Activated B cell treated with CpG ODN at 0.5 μM for 24 hours (primary cell): ENCODE measurements at regions not wholly inside any gene's neighbourhood (a gene's known extent, or its start where the extent isn't known, plus 50 kb on each side); places are given as distances from the start of the nearest gene placed in this dataset.

Experiments
- ATAC-seq: fragments of 200-7000 bp; cut with Tn5 transposase; one replicate; pipeline ENCODE4 v1.10.0; 2021; ENCODE audit warnings: low read depth, mild to moderate bottlenecking, moderate library complexity
- CTCF ChIA-PET: fragments of 350-600 bp; sonication (Branson Sonifier 250); formaldehyde crosslinking; loops from one replicate; lab custom pipeline; 2021; ENCODE audit warnings: antibody characterized with exemption; lab: Charles Lee
- POLR2A ChIA-PET: fragments of 350-600 bp; sonication (Branson Sonifier 250); formaldehyde crosslinking; loops from one replicate; lab custom pipeline; 2021; ENCODE audit warnings: antibody characterized with exemption; lab: Charles Lee
- DNase-seq: peaks from one replicate; pipeline ENCODE4 v3.0.0; 2022
- H3K27ac Mint-ChIP-seq: one replicate; pipeline ENCODE4 v1.8.0; 2020; ENCODE audit warnings: mixed read lengths
- H3K27me3 Mint-ChIP-seq: one replicate; pipeline ENCODE4 v1.8.0; 2021; ENCODE audit warnings: mixed read lengths
- H3K36me3 Mint-ChIP-seq: one replicate; pipeline ENCODE4 v1.8.0; 2021; ENCODE audit warnings: low read depth, mixed read lengths
- H3K4me1 Mint-ChIP-seq: one replicate; pipeline ENCODE4 v1.8.0; 2021; ENCODE audit warnings: mixed read lengths
- H3K4me3 Mint-ChIP-seq: one replicate; pipeline ENCODE4 v1.8.0; 2020; ENCODE audit warnings: mild to moderate bottlenecking, mixed read lengths
- H3K9me3 Mint-ChIP-seq: one replicate; pipeline ENCODE4 v1.8.0; 2020; ENCODE audit warnings: mixed read lengths
- CTCF ChIP-seq: fragments of 200-600 bp; IDR thresholded peaks from one replicate; pipeline ENCODE4 v1.8.0; 2022; ENCODE audit warnings: antibody characterized with exemption, mild to moderate bottlenecking
- intact Hi-C: fragments of 100-400 bp; cut with micrococcal nuclease; formaldehyde crosslinking; loops from one replicate; pipeline ENCODE4 v1.15.1; 2024

DNA sequence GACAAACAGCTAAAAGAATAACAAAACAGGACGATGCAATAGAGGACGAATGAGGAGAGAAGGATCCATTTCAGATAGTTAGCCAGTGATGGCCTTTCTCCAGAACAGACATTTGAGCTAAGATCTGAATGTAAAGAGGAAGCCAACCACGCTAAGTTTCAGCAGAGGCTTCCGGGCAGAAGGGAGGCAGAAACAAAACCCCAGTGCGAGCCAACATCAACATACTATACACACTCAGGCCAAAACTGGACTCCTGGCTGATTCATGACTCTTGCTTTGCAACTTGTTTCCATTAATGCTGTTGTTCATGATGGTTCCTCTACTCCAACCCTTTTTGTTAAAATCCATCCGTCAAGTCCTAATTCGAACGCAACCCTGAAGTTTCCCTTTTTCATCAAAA lies 730.3 kb downstream of the TRIML1 start:
- Mint-ChIP-seq H3K4me1 (no peaks in the 10 kb centered on the region), H3K27me3 (no peaks in the 10 kb centered on the region), H3K27ac (no peak overlapping the region), H3K36me3 (no peaks in the 10 kb centered on the region), H3K9me3 (peaks cover 9% of the 10 kb centered on the region), H3K4me3 (no peak overlapping the region)
- no peak for TF ChIP-seq CTCF
- intact Hi-C loops: no loop called here
- ATAC-seq: no peak
- DNase-seq: no peak
- ChIA-PET POLR2A (no interaction called here), CTCF (no interaction called here)

- no peak for ATAC-seq
- no peak for DNase-seq
- intact Hi-C loops: no loop called here
Measured at GRCh38 chr4:188872809-188873208, 733.6 kb downstream of the TRIML1 start.

GRCh38 chr4:188876881-188877280 lies 737.6 kb downstream of the TRIML1 start:
- H3K27ac Mint-ChIP-seq: no peak overlapping the region
- H3K27me3 Mint-ChIP-seq: no peaks in the 10 kb centered on the region
- DNase-seq (no peak), ATAC-seq (no peak)
- intact Hi-C loops: no loop called here
- H3K4me3 Mint-ChIP-seq: no peak overlapping the region
- H3K9me3 Mint-ChIP-seq: peaks cover 11% of the 10 kb centered on the region
- H3K4me1 Mint-ChIP-seq: no peaks in the 10 kb centered on the region
- POLR2A ChIA-PET: no interaction called here
- CTCF ChIA-PET: no interaction called here
- H3K36me3 Mint-ChIP-seq: no peaks in the 10 kb centered on the region
- no peak for TF ChIP-seq CTCF

More at GRCh38 chr4:188872809-188873208, 733.6 kb downstream of the TRIML1 start:
- no peaks in the 10 kb centered on the region for H3K36me3 Mint-ChIP-seq
- POLR2A ChIA-PET: no interaction called here
- H3K4me1 Mint-ChIP-seq: no peaks in the 10 kb centered on the region
- CTCF ChIA-PET: no interaction called here
- no peaks in the 10 kb centered on the region for H3K27me3 Mint-ChIP-seq
- H3K27ac Mint-ChIP-seq: no peak overlapping the region
- no peak for TF ChIP-seq CTCF
- H3K4me3 Mint-ChIP-seq: no peak overlapping the region
- H3K9me3 Mint-ChIP-seq: peaks cover 12% of the 10 kb centered on the region

DNA sequence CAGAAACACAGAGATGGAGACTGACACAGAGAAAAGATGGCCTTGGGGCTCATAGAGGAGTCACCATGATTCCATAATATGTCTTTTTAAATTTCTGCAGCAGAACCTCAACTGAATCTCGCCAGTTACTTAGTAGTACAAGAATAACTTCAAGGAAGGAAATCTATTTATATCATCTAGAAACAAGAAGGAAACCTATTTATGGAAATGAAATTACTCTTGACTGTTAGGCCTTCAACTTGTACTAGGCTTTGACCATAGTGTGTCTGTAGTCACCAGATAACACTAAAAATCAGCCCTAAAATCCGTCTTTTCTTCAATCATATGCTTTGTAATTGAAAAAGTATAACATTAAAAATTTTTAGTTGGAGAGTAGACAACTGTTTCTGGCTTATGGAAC lies 740.4 kb downstream of the TRIML1 start:
- no peak for DNase-seq
- no peak for ATAC-seq
- intact Hi-C loops: no loop called here
- H3K4me3 Mint-ChIP-seq: no peak overlapping the region
- H3K27me3 Mint-ChIP-seq: no peaks in the 10 kb centered on the region
- TF ChIP-seq CTCF: no peak
- H3K4me1 Mint-ChIP-seq: no peaks in the 10 kb centered on the region
- CTCF ChIA-PET: no interaction called here
- POLR2A ChIA-PET: no interaction called here
- peaks cover 10% of the 10 kb centered on the region for H3K9me3 Mint-ChIP-seq
- no peaks in the 10 kb centered on the region for H3K36me3 Mint-ChIP-seq
- H3K27ac Mint-ChIP-seq: no peak overlapping the region

DNA sequence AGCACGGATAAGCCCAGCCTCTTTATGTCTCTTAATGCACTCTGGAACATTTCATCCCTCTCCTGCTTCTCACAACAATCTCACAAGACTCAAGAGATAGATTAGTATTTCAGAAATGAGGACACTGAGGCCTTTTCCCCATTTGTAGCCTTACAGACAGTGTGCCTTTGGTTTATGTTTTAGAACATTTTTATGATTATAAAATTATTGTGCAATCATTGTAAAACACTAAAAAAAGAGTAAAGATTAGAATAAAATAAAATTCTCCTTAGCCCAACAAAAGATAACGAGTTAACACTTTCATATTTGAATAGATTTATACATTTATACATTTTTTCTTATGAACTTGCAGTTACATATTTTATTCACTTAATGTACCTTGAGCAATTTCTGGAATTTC lies 748.7 kb downstream of the TRIML1 start:
- H3K9me3 Mint-ChIP-seq: peaks cover 2% of the 10 kb centered on the region
- H3K27me3 Mint-ChIP-seq: no peaks in the 10 kb centered on the region
- no peak overlapping the region for H3K4me3 Mint-ChIP-seq
- no peak for TF ChIP-seq CTCF
- intact Hi-C loops: no loop called here
- no peaks in the 10 kb centered on the region for H3K4me1 Mint-ChIP-seq
- ATAC-seq (no peak), DNase-seq (no peak)
- H3K36me3 Mint-ChIP-seq: no peaks in the 10 kb centered on the region
- no peak overlapping the region for H3K27ac Mint-ChIP-seq
- CTCF ChIA-PET: no interaction called here
- POLR2A ChIA-PET: no interaction called here
